Activated B cell treated with CpG ODN at 0.5 μM for 24 hours (primary cell): ENCODE measurements at regions not wholly inside any gene's neighbourhood (a gene's known extent, or its start where the extent isn't known, plus 50 kb on each side); places are given as distances from the start of the nearest gene placed in this dataset.

ENCODE experiments used
- ATAC-seq: fragments of 200-7000 bp; cut with Tn5 transposase; one replicate; pipeline ENCODE4 v1.10.0; 2021; ENCODE audit warnings: low read depth, mild to moderate bottlenecking, moderate library complexity
- CTCF ChIA-PET: fragments of 350-600 bp; sonication (Branson Sonifier 250); formaldehyde crosslinking; loops from one replicate; lab custom pipeline; 2021; ENCODE audit warnings: antibody characterized with exemption; lab: Charles Lee
- POLR2A ChIA-PET: fragments of 350-600 bp; sonication (Branson Sonifier 250); formaldehyde crosslinking; loops from one replicate; lab custom pipeline; 2021; ENCODE audit warnings: antibody characterized with exemption; lab: Charles Lee
- DNase-seq: peaks from one replicate; pipeline ENCODE4 v3.0.0; 2022
- H3K27ac Mint-ChIP-seq: one replicate; pipeline ENCODE4 v1.8.0; 2020; ENCODE audit warnings: mixed read lengths
- H3K27me3 Mint-ChIP-seq: one replicate; pipeline ENCODE4 v1.8.0; 2021; ENCODE audit warnings: mixed read lengths
- H3K36me3 Mint-ChIP-seq: one replicate; pipeline ENCODE4 v1.8.0; 2021; ENCODE audit warnings: low read depth, mixed read lengths
- H3K4me1 Mint-ChIP-seq: one replicate; pipeline ENCODE4 v1.8.0; 2021; ENCODE audit warnings: mixed read lengths
- H3K4me3 Mint-ChIP-seq: one replicate; pipeline ENCODE4 v1.8.0; 2020; ENCODE audit warnings: mild to moderate bottlenecking, mixed read lengths
- H3K9me3 Mint-ChIP-seq: one replicate; pipeline ENCODE4 v1.8.0; 2020; ENCODE audit warnings: mixed read lengths
- CTCF ChIP-seq: fragments of 200-600 bp; IDR thresholded peaks from one replicate; pipeline ENCODE4 v1.8.0; 2022; ENCODE audit warnings: antibody characterized with exemption, mild to moderate bottlenecking
- intact Hi-C: fragments of 100-400 bp; cut with micrococcal nuclease; formaldehyde crosslinking; loops from one replicate; pipeline ENCODE4 v1.15.1; 2024

DNA sequence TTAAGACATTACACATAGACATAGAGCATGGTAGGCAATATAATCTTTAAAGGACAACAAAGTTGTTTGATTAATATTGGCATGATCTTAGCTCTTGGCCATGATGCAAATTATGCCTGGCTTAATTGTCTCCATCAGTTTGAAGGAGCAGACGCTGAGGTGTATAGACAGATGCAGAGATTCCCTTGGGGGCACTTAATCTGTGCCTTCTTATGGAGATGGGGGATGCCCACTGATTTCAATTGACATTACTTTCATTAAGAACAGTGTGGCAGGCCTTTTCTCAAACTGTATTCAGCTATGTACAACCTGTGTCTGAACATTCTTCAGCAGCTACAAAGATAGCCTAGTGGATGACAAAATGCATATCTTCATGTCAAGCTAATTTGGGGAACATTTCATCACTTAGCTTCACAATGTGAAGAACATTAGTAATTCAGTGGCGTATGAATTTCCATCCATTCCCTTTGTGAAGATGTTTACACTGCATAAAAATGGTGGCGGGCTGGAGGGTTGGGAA, 85.3 kb upstream of the MYCBP2 start:
- H3K4me3 Mint-ChIP-seq, result no peak overlapping the region
- no peak for DNase-seq
- H3K36me3 Mint-ChIP-seq, result no peaks in the 10 kb centered on the region
- ChIA-PET CTCF (interaction anchor here (1.3 kb wide), 1 partner anchor 11 kb away, joined by 4 read pairs; no protein-coding TSS in a partner anchor), POLR2A (no interaction called here)
- no peaks in the 10 kb centered on the region for H3K9me3 Mint-ChIP-seq
- H3K27me3 Mint-ChIP-seq, result no peaks in the 10 kb centered on the region
- H3K27ac Mint-ChIP-seq, result no peak overlapping the region
- no peak for ATAC-seq
- no peak for TF ChIP-seq CTCF
- intact Hi-C loops, result no loop called here
- peaks cover 28% of the 10 kb centered on the region for H3K4me1 Mint-ChIP-seq

- Mint-ChIP-seq H3K27ac (no peak overlapping the region), H3K4me3 (no peak overlapping the region), H3K9me3 (no peaks in the 10 kb centered on the region), H3K27me3 (no peaks in the 10 kb centered on the region), H3K36me3 (no peaks in the 10 kb centered on the region), H3K4me1 (peaks cover under 1% of the 10 kb centered on the region)
- ChIA-PET POLR2A (no interaction called here), CTCF (no interaction called here)
- no peak for ATAC-seq
- no peak for DNase-seq
- TF ChIP-seq CTCF, result no peak
- intact Hi-C loops, result no loop called here
These were observed 82.5 kb upstream of the MYCBP2 start for GRCh38 chr13:77409412-77409811.

DNA sequence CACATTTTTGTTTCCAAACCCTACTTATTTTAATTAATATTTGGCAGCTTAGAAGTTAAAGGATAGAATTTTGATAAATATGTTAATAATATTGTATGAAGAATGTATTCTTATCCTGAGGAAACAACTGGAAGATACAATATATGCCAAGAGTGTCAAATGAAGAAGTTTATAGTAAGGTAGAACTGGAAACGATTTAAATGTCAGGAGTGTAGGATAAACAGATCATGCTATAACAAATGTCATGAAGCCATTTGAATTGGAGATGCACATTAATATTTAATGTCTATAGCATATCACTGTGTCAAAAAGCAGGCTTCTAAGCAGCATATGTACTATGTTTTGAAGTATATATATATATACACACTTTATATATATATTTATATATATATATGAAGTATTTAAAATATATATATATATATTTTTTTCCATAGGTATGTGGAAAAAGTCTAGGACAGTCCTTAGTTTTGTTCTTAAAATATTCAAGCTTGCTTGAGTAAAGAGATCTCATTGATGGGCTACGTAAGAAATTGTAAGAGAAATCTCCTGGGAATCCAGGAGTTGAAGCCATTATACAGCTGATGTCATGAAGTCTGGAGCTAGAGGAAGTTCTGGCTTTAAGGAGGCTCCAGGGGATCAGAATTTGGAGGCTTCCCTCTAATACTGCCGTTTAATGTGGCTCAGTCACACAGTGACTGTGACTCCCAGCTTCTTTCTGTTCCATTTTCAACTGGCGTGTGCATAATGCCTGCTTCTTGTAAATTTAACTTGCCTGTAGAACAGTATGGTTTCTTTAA, 79.9 kb upstream of the MYCBP2 start:
- Mint-ChIP-seq H3K36me3 (no peaks in the 10 kb centered on the region), H3K27ac (no peak overlapping the region), H3K27me3 (no peaks in the 10 kb centered on the region), H3K9me3 (no peaks in the 10 kb centered on the region), H3K4me3 (no peak overlapping the region), H3K4me1 (no peaks in the 10 kb centered on the region)
- no peak for DNase-seq
- intact Hi-C loops, result no loop called here
- TF ChIP-seq CTCF, result no peak
- ATAC-seq, result no peak
- CTCF ChIA-PET, result no interaction called here
- POLR2A ChIA-PET, result no interaction called here

DNA sequence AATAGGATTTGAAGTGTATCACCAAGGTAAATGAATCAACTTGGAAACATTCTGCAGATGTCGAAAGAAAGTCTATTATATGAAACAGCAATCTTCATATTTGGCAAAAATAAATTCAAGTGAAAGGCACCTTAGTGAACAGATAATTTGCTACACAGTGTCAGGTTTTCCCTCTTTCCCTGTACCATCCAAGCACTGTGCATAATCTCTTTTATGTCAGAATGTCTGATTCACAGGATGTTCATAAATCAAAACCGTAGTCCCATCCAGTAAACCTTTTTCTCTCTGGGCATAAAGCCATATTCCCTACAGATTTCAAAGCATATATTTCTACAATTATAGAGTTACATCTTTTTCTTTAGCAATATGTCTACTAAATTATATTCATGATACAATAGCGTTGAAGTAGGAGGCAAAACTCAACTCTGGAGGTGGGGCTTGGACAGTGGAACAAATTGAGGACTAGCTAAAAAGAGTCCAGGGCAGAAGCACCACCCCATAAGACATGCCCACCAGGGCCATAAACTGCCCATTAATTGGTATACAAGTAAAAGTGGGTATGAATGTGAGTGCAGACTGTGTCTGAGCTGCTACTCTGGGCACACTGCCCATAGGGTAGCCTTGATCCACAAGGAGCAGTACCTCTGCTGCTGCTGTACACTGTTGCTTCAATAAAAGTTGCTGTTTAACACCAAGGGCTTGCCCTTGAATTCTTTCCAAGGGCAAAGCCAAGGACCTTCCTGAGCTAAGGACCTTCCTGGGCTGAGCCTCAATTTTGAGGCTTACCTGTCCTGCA, 72.1 kb upstream of the MYCBP2 start:
- Mint-ChIP-seq H3K27me3 (no peaks in the 10 kb centered on the region), H3K4me3 (no peak overlapping the region), H3K4me1 (no peaks in the 10 kb centered on the region), H3K9me3 (no peaks in the 10 kb centered on the region), H3K27ac (no peak overlapping the region), H3K36me3 (no peaks in the 10 kb centered on the region)
- intact Hi-C loops, result no loop called here
- POLR2A ChIA-PET, result no interaction called here
- no peak for ATAC-seq
- DNase-seq, result no peak
- CTCF ChIA-PET, result no interaction called here
- no peak for TF ChIP-seq CTCF

GRCh38 chr13:77397636-77398035, 70.7 kb upstream of the MYCBP2 start:
- ATAC-seq, result no peak
- TF ChIP-seq CTCF, result no peak
- H3K4me1 Mint-ChIP-seq, result peaks cover 8% of the 10 kb centered on the region
- intact Hi-C loops, result no loop called here
- H3K36me3 Mint-ChIP-seq, result no peaks in the 10 kb centered on the region
- no peak for DNase-seq
- POLR2A ChIA-PET, result interaction anchor here (0.7 kb wide), 1 partner anchor 20 kb away, joined by 4 read pairs; no protein-coding TSS in a partner anchor
- no peak overlapping the region for H3K4me3 Mint-ChIP-seq
- CTCF ChIA-PET, result no interaction called here
- H3K27ac Mint-ChIP-seq, result no peak overlapping the region
- H3K9me3 Mint-ChIP-seq, result no peaks in the 10 kb centered on the region
- H3K27me3 Mint-ChIP-seq, result no peaks in the 10 kb centered on the region
